ENCODE measurements at regions not wholly inside any gene's neighbourhood (a gene's known extent, or its start where the extent isn't known, plus 50 kb on each side); places are given as distances from the start of the nearest gene placed in this dataset.
"Not testable (repeated sequence)": the region's sequence is repeated elsewhere in the genome, so short reads cannot be mapped to it uniquely, and the experiment has no call there.

DNA sequence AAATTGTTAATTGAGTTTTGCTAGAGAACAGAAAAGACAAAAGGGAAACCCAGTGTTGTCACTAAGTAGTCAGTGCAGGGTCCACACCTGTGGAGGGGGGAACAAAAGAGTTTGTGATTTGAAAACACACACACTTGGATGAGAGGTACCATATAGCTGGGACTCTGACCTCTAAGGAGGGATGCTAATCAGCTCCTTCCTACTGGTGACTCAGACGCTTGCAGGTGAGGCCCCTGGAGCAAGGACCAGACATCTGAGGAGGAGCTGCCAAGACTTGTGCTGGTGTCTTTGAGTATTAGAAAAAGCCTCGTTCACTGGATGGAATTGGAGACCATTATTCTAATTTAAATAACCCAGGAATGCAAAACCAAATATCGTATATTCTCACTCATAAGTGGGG is 146.4 kb upstream of the MAP2 start:
- no peak for DNase-seq (ENCODE audit: low spot score)
- CTCF ChIA-PET = no interaction called here
- no peak overlapping the region for H3K27ac ChIP-seq
- TF ChIP-seq, protein P1, sequence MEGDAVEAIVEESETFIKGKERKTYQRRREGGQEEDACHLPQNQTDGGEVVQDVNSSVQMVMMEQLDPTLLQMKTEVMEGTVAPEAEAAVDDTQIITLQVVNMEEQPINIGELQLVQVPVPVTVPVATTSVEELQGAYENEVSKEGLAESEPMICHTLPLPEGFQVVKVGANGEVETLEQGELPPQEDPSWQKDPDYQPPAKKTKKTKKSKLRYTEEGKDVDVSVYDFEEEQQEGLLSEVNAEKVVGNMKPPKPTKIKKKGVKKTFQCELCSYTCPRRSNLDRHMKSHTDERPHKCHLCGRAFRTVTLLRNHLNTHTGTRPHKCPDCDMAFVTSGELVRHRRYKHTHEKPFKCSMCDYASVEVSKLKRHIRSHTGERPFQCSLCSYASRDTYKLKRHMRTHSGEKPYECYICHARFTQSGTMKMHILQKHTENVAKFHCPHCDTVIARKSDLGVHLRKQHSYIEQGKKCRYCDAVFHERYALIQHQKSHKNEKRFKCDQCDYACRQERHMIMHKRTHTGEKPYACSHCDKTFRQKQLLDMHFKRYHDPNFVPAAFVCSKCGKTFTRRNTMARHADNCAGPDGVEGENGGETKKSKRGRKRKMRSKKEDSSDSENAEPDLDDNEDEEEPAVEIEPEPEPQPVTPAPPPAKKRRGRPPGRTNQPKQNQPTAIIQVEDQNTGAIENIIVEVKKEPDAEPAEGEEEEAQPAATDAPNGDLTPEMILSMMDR (conservative IDR thresholded peaks at IDR 0.05; ENCODE audit: low read depth) = no peak
- POLR2A ChIA-PET (ENCODE audit: low non-redundant PET) = no interaction called here

DNA sequence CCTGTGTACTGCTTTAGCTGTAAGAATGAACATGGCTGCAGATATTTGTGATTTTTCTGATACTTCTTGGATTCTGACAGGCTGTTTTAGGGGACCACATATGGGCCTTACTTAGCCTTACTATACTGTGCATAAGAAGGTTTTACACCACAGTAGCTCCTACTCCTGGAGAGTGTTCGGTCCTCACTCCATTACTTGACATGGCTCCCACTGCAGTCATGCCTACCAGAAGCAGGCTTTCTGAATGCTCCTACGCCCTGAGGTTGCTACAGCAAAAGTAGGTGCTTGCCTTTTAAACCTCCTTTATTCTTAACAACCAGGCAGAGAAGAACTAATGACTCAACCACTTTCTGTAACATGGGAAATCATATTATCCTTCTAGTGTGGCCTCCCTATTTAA is 125.2 kb upstream of the MAP2 start:
- TF ChIP-seq, protein P1 (conservative IDR thresholded peaks at IDR 0.05; ENCODE audit: low read depth) = no peak
- H3K27ac ChIP-seq = no peak overlapping the region
- ChIA-PET CTCF (no interaction called here), POLR2A (ENCODE audit: low non-redundant PET) (no interaction called here)
- DNase-seq (ENCODE audit: low spot score) = no peak

DNA sequence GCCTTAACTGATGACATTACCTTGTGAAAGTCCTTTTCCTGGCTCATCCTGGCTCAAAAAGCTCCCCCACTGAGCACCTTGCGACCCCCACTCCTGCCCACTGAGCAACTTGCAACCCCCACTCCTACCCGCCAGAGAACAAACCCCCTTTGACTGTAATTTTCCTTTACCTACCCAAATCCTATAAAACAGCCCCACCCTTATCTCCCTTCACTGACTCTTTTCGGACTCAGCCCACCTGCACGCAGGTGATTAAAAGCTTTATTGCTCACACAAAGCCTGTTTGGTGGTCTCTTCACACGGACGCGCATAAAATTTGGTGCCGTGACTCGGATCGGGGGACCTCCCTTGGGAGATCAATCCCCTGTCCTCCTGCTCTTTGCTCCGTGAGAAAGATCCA is 124.4 kb upstream of the MAP2 start:
- CTCF ChIA-PET; POLR2A ChIA-PET (ENCODE audit: low non-redundant PET); DNase-seq (ENCODE audit: low spot score); H3K27ac ChIP-seq: not testable (repeated sequence)

GRCh38 chr2:209300766-209301165 is 123.1 kb upstream of the MAP2 start:
- POLR2A ChIA-PET (ENCODE audit: low non-redundant PET); CTCF ChIA-PET; H3K27ac ChIP-seq; DNase-seq (ENCODE audit: low spot score): not testable (repeated sequence)

DNA sequence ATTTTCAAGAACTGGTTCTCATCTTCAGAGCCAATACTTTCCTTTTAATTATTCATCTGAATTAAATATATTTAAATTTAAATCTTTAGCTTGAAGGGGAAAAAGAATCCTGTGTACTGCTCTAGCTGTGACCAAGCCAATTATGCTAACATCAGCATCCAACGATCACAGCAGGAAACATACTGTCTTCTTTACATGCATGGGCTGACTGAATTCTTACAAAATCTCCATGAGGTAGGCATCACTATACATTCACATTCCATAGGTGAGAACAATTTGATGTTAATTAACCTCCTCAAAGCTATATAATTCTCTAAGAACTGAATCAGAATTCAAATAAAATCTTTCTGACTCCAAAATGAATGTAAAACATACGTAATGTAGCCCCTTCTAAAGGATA is 118.8 kb upstream of the MAP2 start:
- no peak overlapping the region for H3K27ac ChIP-seq
- ChIA-PET CTCF (interaction anchor here (0.6 kb wide), 1 partner anchor 656 kb away, joined by 3 read pairs; no protein-coding TSS in a partner anchor), POLR2A (ENCODE audit: low non-redundant PET) (no interaction called here)
- TF ChIP-seq, protein P1 (conservative IDR thresholded peaks at IDR 0.05; ENCODE audit: low read depth) = no peak
- DNase-seq (ENCODE audit: low spot score) = no peak

- DNase-seq (ENCODE audit: low spot score) = no peak
- TF ChIP-seq, protein P1 (conservative IDR thresholded peaks at IDR 0.05; ENCODE audit: low read depth) = no peak
- POLR2A ChIA-PET (ENCODE audit: low non-redundant PET) = no interaction called here
- H3K27ac ChIP-seq = no peak overlapping the region
- CTCF ChIA-PET = no interaction called here
Measured at GRCh38 chr2:209305746-209306196, 118.1 kb upstream of the MAP2 start.

GRCh38 chr2:209307161-209308001 is 116.5 kb upstream of the MAP2 start:
- TF ChIP-seq, protein P1 (conservative IDR thresholded peaks at IDR 0.05; ENCODE audit: low read depth) = no peak
- ChIA-PET POLR2A (ENCODE audit: low non-redundant PET) (no interaction called here), CTCF (no interaction called here)
- DNase-seq (ENCODE audit: low spot score) = no peak
- no peak overlapping the region for H3K27ac ChIP-seq
